Panc1 (cell line): ENCODE measurements at regions not wholly inside any gene's neighbourhood (a gene's known extent, or its start where the extent isn't known, plus 50 kb on each side); places are given as distances from the start of the nearest gene placed in this dataset.

Source experiments
- ATAC-seq: fragments of 200-7000 bp; cut with Tn5 transposase; 2 replicates; pipeline ENCODE4 v1.9.1; 2020; ENCODE audit warnings: mild to moderate bottlenecking, moderate library complexity
- BruUV-seq: library from RNA; stranded (reverse); fragments of 400-500 nt; replicated peaks from 2 replicates; lab custom pipeline; 2021; lab: Mats Ljungman, UMichigan
- CTCF ChIA-PET: fragments of 300-600 bp; sonication (Branson Sonifier 250); formaldehyde crosslinking; loops from one replicate; lab custom pipeline; 2022; ENCODE audit warnings: antibody characterized with exemption; lab: Charles Lee
- POLR2A ChIA-PET: fragments of 300-600 bp; sonication (Branson Sonifier 250); formaldehyde crosslinking; loops from one replicate; lab custom pipeline; 2022; ENCODE audit warnings: antibody characterized with exemption; lab: Charles Lee
- DNase-seq: peaks from one replicate; pipeline ENCODE4 v3.0.0-alpha.2; 2010; ENCODE audit warnings: low read depth, low spot score
- H3K27ac ChIP-seq: 2 replicates; pipeline ENCODE4 v1.5.1; 2011; ENCODE audit warnings: mild to moderate bottlenecking, low read length, inconsistent platforms
- H3K27me3 ChIP-seq: fragments of 200-500 bp; sonication (Bioruptor generic); 2 replicates; pipeline ENCODE4 v1.6.0; 2014; ENCODE audit warnings: low read length, inconsistent platforms; ENCODE audit not compliant: control insufficient read depth, insufficient read depth
- H3K36me3 ChIP-seq: fragments of 200-500 bp; sonication (Bioruptor generic); 2 replicates; pipeline ENCODE4 v1.5.1; 2014; ENCODE audit warnings: inconsistent platforms, mild to moderate bottlenecking, low read length, moderate library complexity; ENCODE audit not compliant: control insufficient read depth, insufficient read depth
- H3K4me1 ChIP-seq: 2 replicates; pipeline ENCODE4 v1.5.1; 2011; ENCODE audit warnings: inconsistent platforms, mild to moderate bottlenecking, low read length, moderate library complexity; ENCODE audit not compliant: control insufficient read depth, insufficient read depth
- H3K4me3 ChIP-seq, 2 experiments: 2 replicates each; pipeline ENCODE4 v1.5.1; 2011 to 2012; ENCODE audit warnings: low read depth in 2 of 2, low read length in 2 of 2, mild to moderate bottlenecking in 2 of 2, inconsistent platforms in 1 of 2, moderate library complexity in 1 of 2
- H3K9me3 ChIP-seq: fragments of 200-500 bp; sonication (Bioruptor generic); 2 replicates; pipeline ENCODE4 v1.5.1; 2014; ENCODE audit warnings: low read depth, mild to moderate bottlenecking, inconsistent platforms, low read length, moderate library complexity; ENCODE audit not compliant: control insufficient read depth, insufficient read depth
- CTCF ChIP-seq: fragments of 450-650 bp; IDR thresholded peaks from 2 replicates; pipeline ENCODE4 v1.5.1; 2017; ENCODE audit warnings: mild to moderate bottlenecking
- POLR2AphosphoS5 ChIP-seq: IDR thresholded peaks from 2 replicates; pipeline ENCODE4 v1.6.1; 2012; ENCODE audit warnings: mild to moderate bottlenecking, low read depth, low read length, moderate library complexity
- REST ChIP-seq, 2 experiments: IDR thresholded peaks; 2 replicates each; pipeline ENCODE4 v1.6.1; 2011 to 2012; ENCODE audit warnings: low read depth in 2 of 2, control low read depth in 1 of 2, low read length in 1 of 2, mild to moderate bottlenecking in 1 of 2, moderate library complexity in 1 of 2; ENCODE audit not compliant: insufficient read depth in 1 of 2
- SIN3A ChIP-seq: IDR thresholded peaks from 2 replicates; pipeline ENCODE4 v1.6.1; 2012; ENCODE audit warnings: low read depth, mild to moderate bottlenecking, low read length, moderate library complexity, borderline replicate concordance; ENCODE audit not compliant: insufficient read depth
- TCF7L2 ChIP-seq: IDR thresholded peaks from 2 replicates; pipeline ENCODE4 v1.6.1; 2011; ENCODE audit warnings: mild to moderate bottlenecking, low read depth, low read length, inconsistent platforms
- in situ Hi-C: cut with HindIII; loops from 2 replicates; pipeline ENCODE4 v1.10.0; 2016; ENCODE audit warnings: low sequenced_read_pairs, low pct_unique_long_range_greater_than_20kb
- intact Hi-C: fragments of 100-400 bp; cut with micrococcal nuclease; formaldehyde crosslinking; loops from one replicate; pipeline ENCODE4 v1.10.0; 2022; ENCODE audit not compliant: unreplicated experiment

GRCh38 chrX:95330292-95330691 lies 1354.3 kb upstream of the DIAPH2 start:
- no TSS peak for BruUV-seq
- Histone ChIP-seq H3K4me1 (no peaks in the 10 kb centered on the region), H3K27ac (no peak overlapping the region), H3K27me3 (no peaks in the 10 kb centered on the region), H3K36me3 (no peaks in the 10 kb centered on the region), H3K9me3 (no peaks in the 10 kb centered on the region), H3K4me3 (no peak overlapping the region)
- DNase-seq, result no peak
- CTCF ChIA-PET, result no interaction called here
- POLR2A ChIA-PET, result no interaction called here
- ATAC-seq, result no peak
- TF ChIP-seq CTCF, result no peak
- no peak for TF ChIP-seq TCF7L2
- TF ChIP-seq SIN3A, result no peak
- TF ChIP-seq POLR2AphosphoS5, result no peak
- no peak for TF ChIP-seq REST (IDR thresholded peaks at IDR 0.05; ENCODE audit: insufficient read depth in 1 of 2, low read depth in 2 of 2, low read length in 1 of 2)
- in situ Hi-C loops, result no loop called here
- intact Hi-C loops, result no loop called here

GRCh38 chrX:95332530-95332929 lies 1352.1 kb upstream of the DIAPH2 start:
- in situ Hi-C loops (no loop called here), intact Hi-C loops (no loop called here)
- no peak for TF ChIP-seq SIN3A
- TF ChIP-seq REST (IDR thresholded peaks at IDR 0.05; ENCODE audit: insufficient read depth in 1 of 2, low read depth in 2 of 2, low read length in 1 of 2), result no peak
- no peak for TF ChIP-seq POLR2AphosphoS5
- Histone ChIP-seq H3K4me3 (no peak overlapping the region), H3K27ac (no peak overlapping the region), H3K36me3 (no peaks in the 10 kb centered on the region), H3K27me3 (no peaks in the 10 kb centered on the region), H3K4me1 (no peaks in the 10 kb centered on the region), H3K9me3 (no peaks in the 10 kb centered on the region)
- POLR2A ChIA-PET, result no interaction called here
- CTCF ChIA-PET, result no interaction called here
- no TSS peak for BruUV-seq
- DNase-seq (no peak), ATAC-seq (no peak)
